ENCODE measurements at regions not wholly inside any gene's neighbourhood (a gene's known extent, or its start where the extent isn't known, plus 50 kb on each side); places are given as distances from the start of the nearest gene placed in this dataset.

DNA sequence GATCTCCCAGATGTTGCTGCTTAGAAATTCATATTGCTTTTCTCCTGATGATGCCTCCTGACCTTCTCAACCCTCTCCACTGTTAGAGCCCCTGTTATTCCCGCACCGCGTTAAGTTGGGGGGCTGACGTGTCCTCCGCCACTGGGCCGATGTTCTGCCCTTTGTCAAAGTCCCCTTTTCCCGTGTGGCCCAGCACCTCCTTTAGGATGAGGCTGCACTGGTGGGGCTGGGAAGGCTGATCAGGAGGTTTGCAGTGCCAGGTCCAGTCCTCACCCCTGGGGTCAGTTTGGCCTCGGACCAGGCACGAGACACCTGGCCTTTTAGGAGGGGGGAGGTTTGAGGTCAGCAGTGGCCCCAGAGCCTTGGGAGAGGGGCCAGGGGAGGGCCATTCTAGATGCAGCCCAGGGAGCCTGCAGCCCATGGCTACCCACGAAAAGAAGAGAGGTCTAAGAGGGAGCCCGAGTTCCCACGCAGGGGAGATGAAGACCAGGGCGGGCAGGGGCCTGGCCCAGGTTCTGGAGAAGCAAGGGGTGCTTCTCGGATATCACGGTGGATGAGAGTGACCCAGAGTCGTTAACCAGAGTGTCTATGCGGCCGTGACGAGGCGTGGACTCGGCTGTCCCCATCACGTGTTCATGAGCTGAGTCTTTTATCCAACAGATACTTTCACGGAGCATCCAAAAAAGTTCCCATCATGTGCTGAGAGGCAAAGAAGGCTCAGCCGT is 150.4 kb downstream of the DNAJB6 start:
- no peak overlapping the region for H3K4me3 ChIP-seq (ENCODE audit: low read depth, low read length)
- TF ChIP-seq, protein P1, sequence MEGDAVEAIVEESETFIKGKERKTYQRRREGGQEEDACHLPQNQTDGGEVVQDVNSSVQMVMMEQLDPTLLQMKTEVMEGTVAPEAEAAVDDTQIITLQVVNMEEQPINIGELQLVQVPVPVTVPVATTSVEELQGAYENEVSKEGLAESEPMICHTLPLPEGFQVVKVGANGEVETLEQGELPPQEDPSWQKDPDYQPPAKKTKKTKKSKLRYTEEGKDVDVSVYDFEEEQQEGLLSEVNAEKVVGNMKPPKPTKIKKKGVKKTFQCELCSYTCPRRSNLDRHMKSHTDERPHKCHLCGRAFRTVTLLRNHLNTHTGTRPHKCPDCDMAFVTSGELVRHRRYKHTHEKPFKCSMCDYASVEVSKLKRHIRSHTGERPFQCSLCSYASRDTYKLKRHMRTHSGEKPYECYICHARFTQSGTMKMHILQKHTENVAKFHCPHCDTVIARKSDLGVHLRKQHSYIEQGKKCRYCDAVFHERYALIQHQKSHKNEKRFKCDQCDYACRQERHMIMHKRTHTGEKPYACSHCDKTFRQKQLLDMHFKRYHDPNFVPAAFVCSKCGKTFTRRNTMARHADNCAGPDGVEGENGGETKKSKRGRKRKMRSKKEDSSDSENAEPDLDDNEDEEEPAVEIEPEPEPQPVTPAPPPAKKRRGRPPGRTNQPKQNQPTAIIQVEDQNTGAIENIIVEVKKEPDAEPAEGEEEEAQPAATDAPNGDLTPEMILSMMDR (IDR thresholded peaks at IDR 0.05; ENCODE audit: borderline replicate concordance, insufficient read depth, low read depth, low read length), result no peak

- H3K4me3 ChIP-seq (ENCODE audit: low read depth, low read length), result no peak overlapping the region
- TF ChIP-seq, protein P1 (IDR thresholded peaks at IDR 0.05; ENCODE audit: borderline replicate concordance, insufficient read depth, low read depth, low read length), result no peak
Measured at GRCh38 chr7:157488281-157488680, 151.5 kb downstream of the DNAJB6 start.

GRCh38 chr7:157488966-157489365 is 152.2 kb downstream of the DNAJB6 start:
- H3K4me3 ChIP-seq (ENCODE audit: low read depth, low read length), result no peak overlapping the region
- TF ChIP-seq, protein P1 (IDR thresholded peaks at IDR 0.05; ENCODE audit: borderline replicate concordance, insufficient read depth, low read depth, low read length), result no peak

Measured in GM12875 (cell line).